Testis (tissue), 2 donors: ENCODE measurements at regions not wholly inside any gene's neighbourhood (a gene's known extent, or its start where the extent isn't known, plus 50 kb on each side); places are given as distances from the start of the nearest gene placed in this dataset.

ENCODE experiments used
- CTCF ChIP-seq, 3 experiments: fragments of 450-650 bp in 2 of 3; fragments of 200-600 bp in 1 of 3; sonication (generic) in 1 of 3; IDR thresholded peaks; one replicate each; pipeline ENCODE4 v1.5.1; 2016 to 2019; ENCODE audit warnings: antibody characterized with exemption in 3 of 3, mild to moderate bottlenecking in 2 of 3, moderate library complexity in 1 of 3
- POLR2A ChIP-seq: fragments of 450-650 bp; IDR thresholded peaks from one replicate; pipeline ENCODE4 v1.6.1; 2017; ENCODE audit warnings: antibody characterized with exemption, mild to moderate bottlenecking, moderate library complexity

- TF ChIP-seq POLR2A (no peak), CTCF (IDR thresholded peaks at IDR 0.05) (no peak)
Observed at GRCh38 chr13:97884707-97885468, 68.6 kb upstream of the IPO5 start.
